DOHH2 (cell line): ENCODE measurements at regions not wholly inside any gene's neighbourhood (a gene's known extent, or its start where the extent isn't known, plus 50 kb on each side); places are given as distances from the start of the nearest gene placed in this dataset.

Source experiments
- H3F3A ChIP-seq: fragments of 200-600 bp; sonication (generic), shearing (Covaris generic); 2 replicates; pipeline ENCODE4 v1.6.0; 2016; ENCODE audit warnings: antibody characterized with exemption, mild to moderate bottlenecking; ENCODE audit not compliant: control insufficient read depth, insufficient read depth
- H3K27ac ChIP-seq: fragments of 200-600 bp; sonication (generic); 2 replicates; pipeline ENCODE4 v1.5.1; 2014; ENCODE audit warnings: low read depth, mild to moderate bottlenecking, low read length, moderate library complexity
- H3K27me3 ChIP-seq: fragments of 200-600 bp; sonication (generic); 2 replicates; pipeline ENCODE4 v1.6.1; 2014; ENCODE audit warnings: mild to moderate bottlenecking, low read length, mixed read lengths; ENCODE audit not compliant: control insufficient read depth
- H3K36me3 ChIP-seq: fragments of 200-600 bp; sonication (generic); 2 replicates; pipeline ENCODE4 v1.6.1; 2014; ENCODE audit warnings: mild to moderate bottlenecking, low read length, moderate library complexity, mixed read lengths; ENCODE audit not compliant: control insufficient read depth
- H3K4me1 ChIP-seq: fragments of 200-600 bp; sonication (generic); 2 replicates; pipeline ENCODE4 v1.6.1; 2014; ENCODE audit warnings: mild to moderate bottlenecking, low read length, mixed read lengths; ENCODE audit not compliant: control insufficient read depth
- H3K4me2 ChIP-seq: fragments of 200-600 bp; sonication (generic); 2 replicates; pipeline ENCODE4 v1.6.0; 2014; ENCODE audit warnings: mild to moderate bottlenecking, low read length, moderate library complexity
- H3K4me3 ChIP-seq: fragments of 200-600 bp; sonication (generic); 2 replicates; pipeline ENCODE4 v1.5.1; 2014; ENCODE audit warnings: mild to moderate bottlenecking, low read length, mixed read lengths
- H3K79me2 ChIP-seq: fragments of 200-600 bp; sonication (generic); 2 replicates; pipeline ENCODE4 v1.6.1; 2014; ENCODE audit warnings: mild to moderate bottlenecking, low read length, mixed read lengths; ENCODE audit not compliant: control insufficient read depth
- H3K9me2 ChIP-seq: fragments of 200-600 bp; sonication (generic); replicated peaks from 2 replicates; pipeline ENCODE4 v1.6.1; 2014; ENCODE audit warnings: mild to moderate bottlenecking, low read length, mixed read lengths; ENCODE audit not compliant: control insufficient read depth
- H3K9me3 ChIP-seq: fragments of 200-600 bp; sonication (generic); 2 replicates; pipeline ENCODE4 v1.6.1; 2014; ENCODE audit warnings: antibody characterized with exemption, low read length, mixed read lengths; ENCODE audit not compliant: control insufficient read depth, insufficient read depth
- H4K20me1 ChIP-seq: fragments of 200-600 bp; sonication (generic); 2 replicates; pipeline ENCODE4 v1.6.0; 2014; ENCODE audit warnings: low read depth, mild to moderate bottlenecking, antibody characterized with exemption, low read length, moderate library complexity; ENCODE audit not compliant: control insufficient read depth, insufficient read depth
- CTCF ChIP-seq: fragments of 200-600 bp; sonication (generic); IDR thresholded peaks from one replicate; pipeline ENCODE4 v1.5.1; 2014; ENCODE audit warnings: antibody characterized with exemption, mild to moderate bottlenecking, low read depth, low read length; ENCODE audit not compliant: poor library complexity, severe bottlenecking
- EZH2phosphoT487 ChIP-seq: fragments of 200-600 bp; sonication (generic); IDR thresholded peaks from 2 replicates; pipeline ENCODE4 v1.6.1; 2017; ENCODE audit warnings: borderline replicate concordance, mild to moderate bottlenecking, antibody characterized with exemption, low read length, moderate library complexity, mixed read lengths

DNA sequence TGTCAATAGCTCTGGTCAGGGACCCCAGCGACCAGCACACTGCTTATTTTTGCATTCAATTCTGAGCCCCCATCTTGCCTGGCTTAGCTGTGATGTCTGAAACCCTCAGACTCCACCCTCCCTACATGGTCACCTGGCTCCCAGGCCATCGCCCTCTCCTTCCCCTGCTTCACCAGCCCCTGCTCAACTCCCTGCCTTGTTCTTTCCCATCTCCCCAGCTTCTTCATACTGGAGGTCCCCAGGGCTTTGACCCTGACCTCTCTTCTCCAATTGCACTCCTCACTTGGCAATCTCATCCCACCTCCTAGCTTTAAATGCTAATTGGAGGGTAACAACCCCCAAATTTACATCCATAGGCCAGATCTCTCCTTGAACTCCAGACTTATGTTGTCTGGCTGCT, 84.3 kb upstream of the GNAZ start:
- Histone ChIP-seq H3K4me3 (no peak overlapping the region), H3F3A (no peaks in the 10 kb centered on the region), H3K79me2 (no peaks in the 10 kb centered on the region), H3K27ac (no peak overlapping the region), H3K4me1 (peaks cover 13% of the 10 kb centered on the region), H3K27me3 (no peaks in the 10 kb centered on the region), H3K9me3 (peaks cover 15% of the 10 kb centered on the region), H4K20me1 (no peaks in the 10 kb centered on the region), H3K36me3 (no peaks in the 10 kb centered on the region), H3K9me2 (no peaks in the 10 kb centered on the region), H3K4me2 (no peak overlapping the region)
- TF ChIP-seq CTCF (no peak), EZH2phosphoT487 (no peak)

GRCh38 chr22:22986640-22987039, 83.7 kb upstream of the GNAZ start:
- H3K4me1 ChIP-seq = peaks cover 13% of the 10 kb centered on the region
- no peak overlapping the region for H3K4me3 ChIP-seq
- H3K79me2 ChIP-seq = no peaks in the 10 kb centered on the region
- H3K9me3 ChIP-seq = peaks cover 12% of the 10 kb centered on the region
- no peaks in the 10 kb centered on the region for H3K36me3 ChIP-seq
- H3K27ac ChIP-seq = no peak overlapping the region
- no peaks in the 10 kb centered on the region for H3F3A ChIP-seq
- no peaks in the 10 kb centered on the region for H3K9me2 ChIP-seq
- no peaks in the 10 kb centered on the region for H4K20me1 ChIP-seq
- H3K4me2 ChIP-seq = no peak overlapping the region
- TF ChIP-seq CTCF (no peak), EZH2phosphoT487 (no peak)
- no peaks in the 10 kb centered on the region for H3K27me3 ChIP-seq

DNA sequence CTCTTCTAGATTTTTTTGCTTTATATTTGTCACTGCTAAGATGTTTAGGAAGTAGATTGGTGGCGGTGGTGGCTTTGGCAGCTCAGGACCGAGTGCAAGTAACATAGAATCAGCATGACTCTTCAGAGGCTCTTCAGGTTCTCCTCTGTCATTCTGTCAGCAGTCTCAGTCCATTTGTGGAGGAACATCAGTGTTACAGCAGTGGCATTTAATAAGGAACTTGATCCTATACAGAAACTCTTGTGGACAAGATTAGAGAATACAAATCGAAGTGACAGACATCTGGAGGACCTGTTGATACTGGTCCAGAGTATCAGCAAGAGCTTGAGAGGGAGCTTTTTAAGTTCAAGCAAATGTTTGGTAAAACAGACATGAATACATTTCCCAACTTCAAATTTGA, 82.2 kb upstream of the GNAZ start:
- TF ChIP-seq CTCF (no peak), EZH2phosphoT487 (no peak)

DNA sequence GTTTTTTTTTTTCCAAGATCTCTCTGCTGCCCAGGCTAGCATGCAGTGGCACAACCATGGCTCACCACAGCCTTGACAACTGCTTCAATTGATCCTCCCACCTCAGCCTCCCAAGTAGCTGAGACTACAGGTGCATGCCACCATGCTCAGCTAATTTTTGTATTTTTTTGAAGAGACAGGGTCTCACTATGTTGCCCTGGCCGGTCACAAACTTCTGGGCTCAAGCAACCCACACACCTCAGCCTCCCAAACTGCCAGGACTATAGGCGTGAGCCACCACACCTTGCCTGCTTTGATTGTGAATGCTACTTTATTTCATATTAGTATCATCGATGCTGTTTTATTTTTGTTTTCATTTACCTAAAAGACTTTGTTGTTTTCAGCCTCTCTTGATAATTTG, 81.5 kb upstream of the GNAZ start:
- Histone ChIP-seq H3K9me3 (no peaks in the 10 kb centered on the region), H3K79me2 (no peaks in the 10 kb centered on the region), H3K4me1 (no peaks in the 10 kb centered on the region), H3F3A (no peaks in the 10 kb centered on the region), H3K4me2 (no peak overlapping the region), H3K4me3 (no peak overlapping the region), H3K27ac (no peak overlapping the region), H3K27me3 (no peaks in the 10 kb centered on the region), H4K20me1 (no peaks in the 10 kb centered on the region), H3K36me3 (no peaks in the 10 kb centered on the region), H3K9me2 (no peaks in the 10 kb centered on the region)
- TF ChIP-seq CTCF = no peak
- TF ChIP-seq EZH2phosphoT487 = no peak

More for the DNA sequence above, 82.2 kb upstream of the GNAZ start:
- Histone ChIP-seq H3K9me2 (no peaks in the 10 kb centered on the region), H3K27me3 (no peaks in the 10 kb centered on the region), H3K27ac (no peak overlapping the region), H3K4me3 (no peak overlapping the region), H3F3A (no peaks in the 10 kb centered on the region), H3K79me2 (no peaks in the 10 kb centered on the region), H3K4me1 (no peaks in the 10 kb centered on the region), H3K4me2 (no peak overlapping the region), H4K20me1 (no peaks in the 10 kb centered on the region), H3K9me3 (no peaks in the 10 kb centered on the region), H3K36me3 (no peaks in the 10 kb centered on the region)
